Activated CD4-positive, alpha-beta T cell treated with anti-CD3 and anti-CD28 coated beads, Interleukin-2, Interleukin-6, amounts not matched to agents 100 ng/mL and 50 ng/mL, durations not matched to agents 16 hours and 8 hours (primary cell): ENCODE measurements at regions not wholly inside any gene's neighbourhood (a gene's known extent, or its start where the extent isn't known, plus 50 kb on each side); places are given as distances from the start of the nearest gene placed in this dataset.
A peak's percentile ranks its signal among the peaks of the same experiment; 100 is the strongest.

ENCODE experiments used
- DNase-seq: peaks from one replicate; pipeline ENCODE4 v3.0.0-alpha.2; 2020

- no peak for DNase-seq
These were observed 85.7 kb upstream of the XCR1 start for GRCh38 chr3:46112984-46113383.

GRCh38 chr3:46112296-46112695 lies 85.0 kb upstream of the XCR1 start:
- peak; percentile 34 for DNase-seq

- no peak for DNase-seq
These were observed 83.6 kb upstream of the XCR1 start for GRCh38 chr3:46110701-46111493.

GRCh38 chr3:46107682-46108081 lies 80.4 kb upstream of the XCR1 start:
- DNase-seq = no peak

GRCh38 chr3:46105306-46105919 lies 78.1 kb upstream of the XCR1 start:
- no peak for DNase-seq

- no peak for DNase-seq
These were observed 77.4 kb upstream of the XCR1 start for GRCh38 chr3:46104706-46105105.

- no peak for DNase-seq
These were observed 75.5 kb upstream of the XCR1 start for GRCh38 chr3:46102780-46103130.

GRCh38 chr3:46102059-46102779 lies 74.9 kb upstream of the XCR1 start:
- no peak for DNase-seq

GRCh38 chr3:46100812-46101211 lies 73.5 kb upstream of the XCR1 start:
- no peak for DNase-seq

- DNase-seq = peak; percentile 91
These were observed 71.1 kb upstream of the XCR1 start for GRCh38 chr3:46098319-46098761.

GRCh38 chr3:46097691-46098241 lies 70.5 kb upstream of the XCR1 start:
- peak; percentile 91 for DNase-seq

GRCh38 chr3:46096781-46097180 lies 69.5 kb upstream of the XCR1 start:
- DNase-seq = no peak

GRCh38 chr3:46096336-46096735 lies 69.1 kb upstream of the XCR1 start:
- DNase-seq = no peak

GRCh38 chr3:46095307-46095706 lies 68.0 kb upstream of the XCR1 start:
- DNase-seq = no peak

- no peak for DNase-seq
These were observed 67.2 kb upstream of the XCR1 start for GRCh38 chr3:46094506-46094905.

GRCh38 chr3:46093966-46094365 lies 66.7 kb upstream of the XCR1 start:
- DNase-seq = no peak

- DNase-seq = no peak
These were observed 66.2 kb upstream of the XCR1 start for GRCh38 chr3:46093327-46093942.

- DNase-seq = no peak
These were observed 65.4 kb upstream of the XCR1 start for GRCh38 chr3:46092702-46093080.

GRCh38 chr3:46091741-46092701 lies 64.7 kb upstream of the XCR1 start:
- no peak for DNase-seq

- no peak for DNase-seq
These were observed 63.8 kb upstream of the XCR1 start for GRCh38 chr3:46091046-46091445.

GRCh38 chr3:46090161-46090591 lies 62.9 kb upstream of the XCR1 start:
- peak; percentile 76 for DNase-seq
